ENCODE measurements at regions not wholly inside any gene's neighbourhood (a gene's known extent, or its start where the extent isn't known, plus 50 kb on each side); places are given as distances from the start of the nearest gene placed in this dataset.
"Not testable (repeated sequence)": the region's sequence is repeated elsewhere in the genome, so short reads cannot be mapped to it uniquely, and the experiment has no call there.

GRCh38 chr14:21978184-21978998 is 304.8 kb upstream of the OR4E1 start:
- in situ Hi-C loops (cut with MboI; ENCODE audit: low sequenced_read_pairs): no loop called here

GRCh38 chr14:21974741-21975140 is 301.1 kb upstream of the OR4E1 start:
- in situ Hi-C loops (cut with MboI; ENCODE audit: low sequenced_read_pairs): no loop called here

DNA sequence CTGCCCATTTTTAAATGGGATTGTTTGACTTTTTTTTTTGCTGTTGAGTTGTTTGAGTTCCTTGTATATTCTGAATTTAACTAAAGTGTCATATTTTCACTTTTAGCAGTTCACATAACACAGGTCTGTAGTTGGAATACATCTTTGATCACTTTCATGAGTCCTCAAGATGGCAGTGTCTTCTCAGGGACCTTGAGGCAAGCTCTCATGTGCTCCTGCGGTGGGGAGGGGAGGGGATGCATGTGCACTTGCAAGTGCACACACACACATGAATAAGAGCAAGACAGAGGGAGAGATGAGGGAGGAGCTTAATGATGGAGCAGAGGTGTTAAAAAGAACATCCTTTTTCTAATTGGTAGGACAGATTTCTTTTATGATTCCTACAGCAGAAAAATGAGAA is 291.4 kb upstream of the OR4E1 start:
- in situ Hi-C loops (cut with MboI; ENCODE audit: low sequenced_read_pairs): no loop called here

DNA sequence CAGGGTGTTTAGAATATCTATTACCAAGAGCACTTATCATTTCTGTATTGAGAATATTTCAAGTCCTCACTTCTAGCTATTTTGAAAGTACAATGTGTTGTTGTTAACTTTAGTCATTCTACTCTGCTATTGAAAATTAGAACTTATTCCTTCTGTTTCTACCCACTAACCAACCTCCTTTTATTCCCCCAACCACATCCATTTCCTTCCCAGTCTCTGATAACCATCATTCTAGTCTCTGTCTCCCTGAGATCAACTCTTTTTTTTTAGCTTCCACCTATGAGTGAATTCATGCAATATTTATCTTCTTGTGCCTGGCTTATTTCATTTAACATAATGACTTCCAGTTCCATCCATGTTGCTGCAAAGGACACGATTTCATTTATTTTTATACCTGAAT is 290.6 kb upstream of the OR4E1 start:
- in situ Hi-C loops (cut with MboI; ENCODE audit: low sequenced_read_pairs): no loop called here

DNA sequence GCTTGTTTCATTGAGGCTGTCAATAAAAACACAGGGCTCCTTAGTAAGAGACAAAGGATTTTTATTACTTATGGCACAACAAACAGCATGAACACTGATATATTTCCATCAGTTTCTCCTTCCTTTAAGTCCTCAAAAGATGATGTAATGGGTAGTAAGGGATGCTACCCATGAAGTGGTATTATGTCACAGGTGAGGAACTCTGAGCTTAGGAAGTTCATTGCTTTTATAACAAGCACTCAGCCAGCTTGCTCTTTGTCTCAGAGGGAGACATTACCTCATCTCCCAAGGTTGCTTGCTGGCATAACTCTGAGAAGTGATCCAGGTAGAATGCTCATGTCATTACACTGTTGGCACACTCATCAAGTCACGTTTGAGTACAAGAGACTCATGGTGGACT is 287.0 kb upstream of the OR4E1 start:
- in situ Hi-C loops (cut with MboI; ENCODE audit: low sequenced_read_pairs): no loop called here

DNA sequence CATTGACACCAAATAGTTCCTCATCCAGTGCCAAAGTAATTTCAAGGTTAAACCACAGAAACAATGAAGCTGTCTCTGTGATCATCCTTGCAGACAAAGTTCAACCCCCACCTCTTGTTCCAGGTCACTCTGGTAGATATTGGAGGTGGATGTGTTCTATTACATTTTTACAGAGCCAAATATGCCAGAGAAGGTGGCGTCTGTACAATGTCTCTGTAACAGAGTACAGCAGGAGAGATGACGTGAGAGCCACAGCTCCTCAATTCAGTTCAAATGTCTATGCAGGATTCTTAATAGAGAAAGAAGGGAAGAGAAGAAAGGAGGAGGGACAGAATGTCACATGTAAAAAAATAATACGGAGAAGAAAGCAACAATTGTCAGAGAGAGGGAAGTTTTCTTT is 268.3 kb upstream of the OR4E1 start:
- in situ Hi-C loops (cut with MboI; ENCODE audit: low sequenced_read_pairs): no loop called here

DNA sequence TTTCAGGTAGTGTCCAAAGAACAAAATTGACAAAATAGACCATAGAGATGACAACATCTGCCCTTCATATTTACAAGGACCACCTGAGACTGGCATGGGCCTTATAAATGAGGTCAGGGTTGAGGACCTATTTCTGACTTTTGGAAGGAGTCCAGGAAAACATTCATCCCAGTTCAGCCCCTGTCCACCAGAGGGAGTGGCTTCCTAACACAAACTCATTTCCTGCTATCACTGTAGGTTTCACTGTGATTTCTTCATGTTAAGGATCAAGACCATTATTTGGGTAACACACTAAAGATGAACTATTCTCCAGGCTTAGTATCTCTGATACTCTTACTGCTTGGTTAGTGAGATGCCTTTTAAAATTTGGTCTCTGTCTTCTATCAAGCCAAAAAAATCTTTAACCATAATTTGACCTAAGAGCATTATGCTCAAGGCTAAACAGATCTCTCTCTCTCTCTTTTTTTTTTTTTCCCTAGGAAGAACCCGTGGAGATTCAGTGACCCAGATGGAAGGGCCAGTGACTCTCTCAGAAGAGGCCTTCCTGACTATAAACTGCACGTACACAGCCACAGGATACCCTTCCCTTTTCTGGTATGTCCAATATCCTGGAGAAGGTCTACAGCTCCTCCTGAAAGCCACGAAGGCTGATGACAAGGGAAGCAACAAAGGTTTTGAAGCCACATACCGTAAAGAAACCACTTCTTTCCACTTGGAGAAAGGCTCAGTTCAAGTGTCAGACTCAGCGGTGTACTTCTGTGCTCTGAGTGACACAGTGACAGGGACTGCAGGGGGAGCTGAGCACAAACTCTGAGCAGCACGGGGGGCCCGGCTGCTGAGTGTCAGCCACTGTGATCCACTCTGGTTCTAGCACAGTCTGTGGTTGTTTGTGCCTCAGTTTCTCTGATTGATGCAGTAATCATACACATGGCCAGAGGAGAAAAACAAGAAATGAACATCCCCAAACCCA is 267.6 kb upstream of the OR4E1 start:
- in situ Hi-C loops (cut with MboI; ENCODE audit: low sequenced_read_pairs): no loop called here

- in situ Hi-C loops (cut with MboI; ENCODE audit: low sequenced_read_pairs): no loop called here
These were observed 266.2 kb upstream of the OR4E1 start for GRCh38 chr14:21939836-21940235.

GRCh38 chr14:21937996-21938395 is 264.4 kb upstream of the OR4E1 start:
- in situ Hi-C loops (cut with MboI; ENCODE audit: low sequenced_read_pairs): no loop called here

DNA sequence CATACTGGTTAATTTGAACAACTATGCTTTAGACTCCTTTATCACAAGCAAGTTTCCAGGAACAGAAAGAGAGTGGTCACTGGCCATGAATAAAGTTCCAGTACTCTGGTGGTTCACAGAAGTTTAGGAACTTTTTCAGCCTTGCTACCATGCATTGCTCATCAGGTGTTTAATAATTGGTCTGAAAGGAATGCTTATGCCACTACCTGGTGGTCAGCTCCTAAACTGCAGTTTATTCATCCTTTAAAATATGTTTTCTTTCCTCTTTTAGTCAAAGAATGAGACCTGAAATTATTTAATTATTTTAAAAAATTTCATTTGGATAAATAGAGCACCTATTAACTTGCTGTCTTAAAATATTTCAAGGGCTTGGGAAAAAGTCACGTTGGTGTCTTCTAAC is 260.1 kb upstream of the OR4E1 start:
- in situ Hi-C loops (cut with MboI; ENCODE audit: low sequenced_read_pairs): no loop called here

- in situ Hi-C loops (cut with MboI; ENCODE audit: low sequenced_read_pairs): no loop called here
These were observed 250.9 kb upstream of the OR4E1 start for GRCh38 chr14:21924479-21924878.

- in situ Hi-C loops (cut with MboI; ENCODE audit: low sequenced_read_pairs): no loop called here
These were observed 250.2 kb upstream of the OR4E1 start for GRCh38 chr14:21923820-21924219.

DNA sequence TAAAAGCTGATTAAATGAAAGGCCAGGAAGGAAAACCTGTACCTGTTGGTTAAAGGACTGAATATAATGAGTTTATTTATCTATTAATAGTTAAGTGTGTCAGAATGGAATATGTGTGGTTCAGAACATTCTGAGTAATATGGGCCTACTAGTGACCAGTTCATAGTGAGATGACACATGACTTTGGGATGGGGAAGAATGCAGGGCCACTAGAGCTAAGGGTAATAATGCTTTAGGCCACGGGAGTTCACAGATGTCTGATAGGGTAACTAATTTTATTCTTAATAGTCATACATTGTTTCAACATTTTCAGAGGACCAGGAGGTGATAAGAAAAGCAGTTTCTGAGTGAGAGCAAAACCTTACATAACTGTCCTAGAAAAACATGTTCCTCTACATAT is 247.8 kb upstream of the OR4E1 start:
- in situ Hi-C loops (cut with MboI; ENCODE audit: low sequenced_read_pairs): no loop called here

- in situ Hi-C loops (cut with MboI; ENCODE audit: low sequenced_read_pairs): no loop called here
These were observed 244.2 kb upstream of the OR4E1 start for GRCh38 chr14:21917699-21918436.

DNA sequence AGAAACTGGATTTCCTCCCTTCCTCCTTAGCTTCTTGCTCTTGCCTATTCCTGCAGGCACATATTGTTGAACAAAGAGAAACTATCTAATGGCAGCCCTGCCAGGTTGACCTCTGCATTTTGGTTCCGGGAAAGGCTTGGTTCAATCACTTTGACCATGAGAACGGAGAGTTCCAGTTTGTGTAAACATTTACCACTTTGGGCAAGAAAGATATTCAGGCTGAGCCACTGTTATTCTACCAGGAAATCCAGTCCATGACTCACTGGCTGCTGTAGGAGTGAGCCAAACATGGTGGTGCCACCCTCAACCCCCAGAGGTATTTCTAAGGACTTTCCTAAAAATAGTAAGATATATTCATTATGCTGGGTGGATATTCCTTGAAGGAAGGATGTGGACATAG is 242.2 kb upstream of the OR4E1 start:
- in situ Hi-C loops (cut with MboI; ENCODE audit: low sequenced_read_pairs): no loop called here

DNA sequence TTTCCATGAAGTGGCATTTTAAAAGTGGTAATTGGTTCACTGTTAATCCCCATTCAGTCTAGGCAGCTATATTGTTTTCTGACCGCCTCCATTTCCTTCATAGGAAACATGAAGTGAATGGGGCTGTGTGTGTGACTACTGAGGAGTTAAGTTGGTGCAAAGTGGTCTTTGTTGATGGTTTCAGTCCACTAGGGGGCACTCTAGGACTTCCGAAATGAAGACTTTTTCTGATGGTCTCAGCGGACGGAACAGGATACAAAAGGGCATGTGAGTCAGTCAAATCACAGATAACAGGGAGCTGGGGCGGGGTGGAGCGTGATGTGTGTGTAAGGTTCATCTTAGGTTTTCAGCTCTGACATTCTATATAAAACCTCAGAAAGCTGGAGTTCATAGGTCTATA is 240.1 kb upstream of the OR4E1 start:
- in situ Hi-C loops (cut with MboI; ENCODE audit: low sequenced_read_pairs): no loop called here

DNA sequence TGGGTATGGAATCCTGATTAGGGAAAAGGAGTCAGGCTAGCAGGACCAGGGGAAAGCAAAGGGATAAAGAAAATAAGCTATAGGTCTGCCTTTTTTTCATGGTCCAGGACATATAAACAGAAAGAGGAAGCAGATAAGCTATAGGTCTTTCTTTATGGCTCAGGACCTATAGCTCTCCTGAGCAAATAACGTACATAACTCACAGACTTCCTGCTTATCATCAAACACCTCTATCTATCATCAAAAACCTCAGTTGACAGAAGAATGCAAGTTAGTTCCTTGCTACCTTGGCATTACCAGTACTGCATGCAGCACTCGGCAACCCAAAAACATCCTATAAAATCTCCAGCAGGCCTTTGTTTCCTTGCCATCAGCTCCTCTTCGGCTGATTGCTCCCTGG is 238.7 kb upstream of the OR4E1 start:
- in situ Hi-C loops (cut with MboI; ENCODE audit: low sequenced_read_pairs): no loop called here

- in situ Hi-C loops (cut with MboI; ENCODE audit: low sequenced_read_pairs): no loop called here
These were observed 238.3 kb upstream of the OR4E1 start for GRCh38 chr14:21911877-21912276.

DNA sequence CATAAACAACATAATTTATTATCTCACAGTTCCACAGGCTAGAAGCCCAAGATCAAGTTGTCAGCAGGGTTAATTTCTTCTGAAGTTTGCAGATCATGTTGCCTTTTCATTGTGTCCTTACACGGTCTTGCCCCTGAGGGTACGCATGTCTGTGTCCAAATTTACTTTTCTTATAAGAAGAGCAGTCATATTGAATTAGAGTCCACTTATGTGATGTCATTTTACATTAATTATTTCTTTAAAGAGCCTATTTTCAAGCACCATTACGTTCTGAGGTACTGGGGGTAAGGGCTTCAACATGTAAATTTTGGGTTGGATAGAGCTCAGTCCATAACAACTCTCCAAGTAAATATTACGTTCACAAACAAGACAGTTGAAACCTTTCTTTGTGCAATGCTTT is 236.6 kb upstream of the OR4E1 start:
- in situ Hi-C loops (cut with MboI; ENCODE audit: low sequenced_read_pairs): no loop called here

GRCh38 chr14:21902561-21903181 is 229.1 kb upstream of the OR4E1 start:
- in situ Hi-C loops (cut with MboI; ENCODE audit: low sequenced_read_pairs): no loop called here

DNA sequence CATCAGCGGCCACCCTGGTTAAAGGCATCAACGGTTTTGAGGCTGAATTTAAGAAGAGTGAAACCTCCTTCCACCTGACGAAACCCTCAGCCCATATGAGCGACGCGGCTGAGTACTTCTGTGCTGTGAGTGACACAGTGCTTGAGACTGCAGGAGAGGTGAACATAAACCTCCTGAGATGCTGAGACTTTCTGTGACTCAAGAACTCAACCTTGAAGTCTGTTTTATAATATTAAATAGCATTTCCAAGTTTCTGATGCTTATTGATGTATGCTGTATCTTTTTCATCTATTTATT is 221.2 kb upstream of the OR4E1 start:
- in situ Hi-C loops (cut with MboI; ENCODE audit: low sequenced_read_pairs): not testable (repeated sequence)
